Activated B cell treated with CpG ODN at 0.5 μM for 24 hours (primary cell): ENCODE measurements at regions not wholly inside any gene's neighbourhood (a gene's known extent, or its start where the extent isn't known, plus 50 kb on each side); places are given as distances from the start of the nearest gene placed in this dataset.

Experiments used
- ATAC-seq: fragments of 200-7000 bp; cut with Tn5 transposase; one replicate; pipeline ENCODE4 v1.10.0; 2021; ENCODE audit warnings: low read depth, mild to moderate bottlenecking, moderate library complexity
- CTCF ChIA-PET: fragments of 350-600 bp; sonication (Branson Sonifier 250); formaldehyde crosslinking; loops from one replicate; lab custom pipeline; 2021; ENCODE audit warnings: antibody characterized with exemption; lab: Charles Lee
- POLR2A ChIA-PET: fragments of 350-600 bp; sonication (Branson Sonifier 250); formaldehyde crosslinking; loops from one replicate; lab custom pipeline; 2021; ENCODE audit warnings: antibody characterized with exemption; lab: Charles Lee
- DNase-seq: peaks from one replicate; pipeline ENCODE4 v3.0.0; 2022
- H3K27ac Mint-ChIP-seq: one replicate; pipeline ENCODE4 v1.8.0; 2020; ENCODE audit warnings: mixed read lengths
- H3K27me3 Mint-ChIP-seq: one replicate; pipeline ENCODE4 v1.8.0; 2021; ENCODE audit warnings: mixed read lengths
- H3K36me3 Mint-ChIP-seq: one replicate; pipeline ENCODE4 v1.8.0; 2021; ENCODE audit warnings: low read depth, mixed read lengths
- H3K4me1 Mint-ChIP-seq: one replicate; pipeline ENCODE4 v1.8.0; 2021; ENCODE audit warnings: mixed read lengths
- H3K4me3 Mint-ChIP-seq: one replicate; pipeline ENCODE4 v1.8.0; 2020; ENCODE audit warnings: mild to moderate bottlenecking, mixed read lengths
- H3K9me3 Mint-ChIP-seq: one replicate; pipeline ENCODE4 v1.8.0; 2020; ENCODE audit warnings: mixed read lengths
- CTCF ChIP-seq: fragments of 200-600 bp; IDR thresholded peaks from one replicate; pipeline ENCODE4 v1.8.0; 2022; ENCODE audit warnings: antibody characterized with exemption, mild to moderate bottlenecking
- intact Hi-C: fragments of 100-400 bp; cut with micrococcal nuclease; formaldehyde crosslinking; loops from one replicate; pipeline ENCODE4 v1.15.1; 2024

DNA sequence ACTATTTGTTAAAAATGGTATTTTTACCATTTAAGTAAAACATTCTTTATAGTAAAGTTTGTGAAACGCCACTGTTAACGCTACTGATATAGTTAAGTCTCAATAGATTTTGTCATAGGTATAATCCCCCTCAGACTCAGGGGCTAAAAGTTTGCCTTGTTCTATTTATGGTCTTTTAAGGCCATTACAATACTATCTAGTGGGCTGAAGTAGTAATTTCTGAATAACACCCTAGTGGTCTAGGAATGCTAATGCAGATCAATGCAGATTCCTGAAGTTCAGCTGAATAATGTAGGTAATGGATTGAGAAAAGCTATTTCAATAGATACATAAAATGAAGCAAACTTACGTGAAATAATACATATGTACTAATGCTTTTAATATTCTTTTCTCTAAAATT, 989.3 kb upstream of the NOVA1 start:
- Mint-ChIP-seq H3K4me3 (no peak overlapping the region), H3K36me3 (no peaks in the 10 kb centered on the region), H3K27me3 (no peaks in the 10 kb centered on the region), H3K4me1 (no peaks in the 10 kb centered on the region), H3K9me3 (peaks cover 5% of the 10 kb centered on the region), H3K27ac (no peak overlapping the region)
- DNase-seq (no peak), ATAC-seq (no peak)
- CTCF ChIA-PET = no interaction called here
- POLR2A ChIA-PET = no interaction called here
- intact Hi-C loops = no loop called here
- TF ChIP-seq CTCF = no peak

GRCh38 chr14:27605282-27605681, 1007.4 kb upstream of the NOVA1 start:
- intact Hi-C loops = no loop called here
- Mint-ChIP-seq H3K36me3 (no peaks in the 10 kb centered on the region), H3K27ac (no peak overlapping the region), H3K4me1 (no peaks in the 10 kb centered on the region), H3K27me3 (no peaks in the 10 kb centered on the region), H3K4me3 (no peak overlapping the region), H3K9me3 (peaks cover 10% of the 10 kb centered on the region)
- TF ChIP-seq CTCF = no peak
- ChIA-PET CTCF (no interaction called here), POLR2A (no interaction called here)
- no peak for DNase-seq
- ATAC-seq = no peak

DNA sequence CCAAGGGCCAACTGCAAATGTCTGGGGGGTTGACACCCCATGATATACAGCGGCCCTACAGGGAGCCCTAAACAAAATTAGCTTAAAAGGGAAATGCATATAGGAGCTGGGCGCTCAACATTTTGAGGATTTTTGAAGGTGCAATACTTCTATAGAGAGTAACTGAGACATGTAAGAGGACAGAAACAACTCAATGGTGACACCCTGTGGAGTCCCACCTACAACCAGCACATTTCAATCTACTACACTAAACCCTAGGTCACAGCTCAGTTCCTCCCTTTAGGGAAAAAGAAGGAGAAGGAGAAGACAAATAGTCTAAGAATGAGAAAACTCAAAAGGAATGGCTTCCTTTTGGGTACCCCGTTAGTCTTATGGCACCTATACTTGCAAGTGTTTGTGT, 1010.5 kb upstream of the NOVA1 start:
- POLR2A ChIA-PET = no interaction called here

DNA sequence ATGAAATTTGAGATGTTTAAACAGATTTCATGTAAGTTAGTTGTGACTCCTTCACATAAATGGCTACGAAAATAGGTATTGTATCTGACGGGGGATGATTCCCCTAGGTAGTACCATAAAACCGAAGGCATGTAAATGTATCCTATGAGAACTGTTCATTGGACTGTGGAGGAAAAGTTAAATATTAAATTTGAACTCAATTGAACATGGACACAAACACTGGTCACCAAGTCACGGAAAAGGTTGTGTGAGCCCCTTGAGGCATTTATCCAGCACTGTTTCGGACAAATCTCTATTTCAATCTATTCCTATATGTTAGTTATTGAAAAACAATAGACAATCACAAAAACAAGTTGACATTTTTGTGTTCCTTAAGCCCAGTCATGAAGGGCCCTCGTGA, 1014.3 kb upstream of the NOVA1 start:
- ChIA-PET POLR2A (no interaction called here), CTCF (no interaction called here)
- Mint-ChIP-seq H3K4me1 (no peaks in the 10 kb centered on the region), H3K9me3 (peaks cover 4% of the 10 kb centered on the region), H3K27ac (no peak overlapping the region), H3K27me3 (no peaks in the 10 kb centered on the region), H3K4me3 (no peak overlapping the region), H3K36me3 (no peaks in the 10 kb centered on the region)
- no peak for TF ChIP-seq CTCF
- no peak for DNase-seq
- intact Hi-C loops = no loop called here
- ATAC-seq = no peak

More for the DNA sequence above, 1010.5 kb upstream of the NOVA1 start:
- no peaks in the 10 kb centered on the region for H3K27me3 Mint-ChIP-seq
- no peak for TF ChIP-seq CTCF
- H3K4me3 Mint-ChIP-seq = no peak overlapping the region
- ATAC-seq = no peak
- H3K4me1 Mint-ChIP-seq = no peaks in the 10 kb centered on the region
- no peak overlapping the region for H3K27ac Mint-ChIP-seq
- CTCF ChIA-PET = no interaction called here
- peaks cover 6% of the 10 kb centered on the region for H3K9me3 Mint-ChIP-seq
- DNase-seq = no peak
- H3K36me3 Mint-ChIP-seq = no peaks in the 10 kb centered on the region
- intact Hi-C loops = no loop called here

DNA sequence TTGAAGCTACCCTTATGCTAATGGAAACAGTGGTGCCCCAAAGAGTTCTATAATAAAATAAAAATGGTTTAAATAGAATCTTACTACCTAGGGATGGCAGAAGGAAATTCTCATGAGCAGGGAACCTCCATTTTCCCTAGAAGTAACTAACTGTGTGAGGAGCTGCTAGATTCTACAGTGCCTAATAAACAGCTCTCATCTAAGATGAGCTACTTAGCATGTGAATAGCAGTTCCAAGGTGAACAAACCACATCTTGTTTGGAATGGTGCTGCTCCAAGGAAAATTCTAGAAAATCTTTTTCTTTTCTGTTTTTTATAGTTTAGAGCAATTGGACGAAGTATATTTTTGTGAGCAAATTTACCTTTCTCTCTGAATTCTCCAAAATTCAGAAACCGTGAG, 1015.3 kb upstream of the NOVA1 start:
- DNase-seq = no peak
- H3K27ac Mint-ChIP-seq = no peak overlapping the region
- TF ChIP-seq CTCF = no peak
- H3K9me3 Mint-ChIP-seq = peaks cover 4% of the 10 kb centered on the region
- POLR2A ChIA-PET = no interaction called here
- ATAC-seq = no peak
- intact Hi-C loops = no loop called here
- H3K4me1 Mint-ChIP-seq = no peaks in the 10 kb centered on the region
- H3K36me3 Mint-ChIP-seq = no peaks in the 10 kb centered on the region
- no peaks in the 10 kb centered on the region for H3K27me3 Mint-ChIP-seq
- CTCF ChIA-PET = no interaction called here
- no peak overlapping the region for H3K4me3 Mint-ChIP-seq
